ENCODE measurements at regions not wholly inside any gene's neighbourhood (a gene's known extent, or its start where the extent isn't known, plus 50 kb on each side); places are given as distances from the start of the nearest gene placed in this dataset.

DNA sequence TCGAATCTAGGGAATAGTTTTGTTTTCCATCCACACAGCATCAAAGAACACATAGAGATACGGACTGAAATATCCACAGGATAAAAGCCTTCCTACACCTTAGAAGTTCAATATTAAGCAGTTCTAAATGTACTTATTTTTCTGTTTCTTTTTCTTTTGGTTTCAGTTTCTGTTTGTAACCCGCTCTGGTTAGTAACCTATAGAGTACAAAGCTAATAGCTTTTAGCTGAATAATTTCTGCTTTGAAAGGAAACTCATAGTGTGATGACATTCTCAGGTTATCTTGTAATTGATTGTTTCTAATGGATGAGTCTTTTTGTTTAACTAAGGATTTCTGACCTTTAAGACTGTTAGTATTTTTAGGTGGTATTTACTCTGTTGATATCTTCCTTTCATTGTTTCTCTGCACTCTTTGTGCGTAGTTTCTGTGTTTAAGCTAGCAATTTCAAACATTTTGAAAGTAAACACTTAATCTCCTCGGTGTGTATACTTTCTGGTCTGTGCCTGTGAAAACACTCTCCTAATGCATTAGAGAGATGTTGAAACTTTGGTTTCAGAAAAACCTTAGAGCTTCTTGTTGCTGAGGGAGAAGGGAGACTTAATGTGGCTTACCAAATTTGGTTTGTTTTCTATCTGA, 385.5 kb downstream of the HDGFL1 start:
- H3K27ac Mint-ChIP-seq (ENCODE audit: unreplicated experiment) = no peak overlapping the region
- no peak for DNase-seq
- no peaks in the 10 kb centered on the region for H3K36me3 Mint-ChIP-seq (ENCODE audit: unreplicated experiment)
- TF ChIP-seq, protein P1, sequence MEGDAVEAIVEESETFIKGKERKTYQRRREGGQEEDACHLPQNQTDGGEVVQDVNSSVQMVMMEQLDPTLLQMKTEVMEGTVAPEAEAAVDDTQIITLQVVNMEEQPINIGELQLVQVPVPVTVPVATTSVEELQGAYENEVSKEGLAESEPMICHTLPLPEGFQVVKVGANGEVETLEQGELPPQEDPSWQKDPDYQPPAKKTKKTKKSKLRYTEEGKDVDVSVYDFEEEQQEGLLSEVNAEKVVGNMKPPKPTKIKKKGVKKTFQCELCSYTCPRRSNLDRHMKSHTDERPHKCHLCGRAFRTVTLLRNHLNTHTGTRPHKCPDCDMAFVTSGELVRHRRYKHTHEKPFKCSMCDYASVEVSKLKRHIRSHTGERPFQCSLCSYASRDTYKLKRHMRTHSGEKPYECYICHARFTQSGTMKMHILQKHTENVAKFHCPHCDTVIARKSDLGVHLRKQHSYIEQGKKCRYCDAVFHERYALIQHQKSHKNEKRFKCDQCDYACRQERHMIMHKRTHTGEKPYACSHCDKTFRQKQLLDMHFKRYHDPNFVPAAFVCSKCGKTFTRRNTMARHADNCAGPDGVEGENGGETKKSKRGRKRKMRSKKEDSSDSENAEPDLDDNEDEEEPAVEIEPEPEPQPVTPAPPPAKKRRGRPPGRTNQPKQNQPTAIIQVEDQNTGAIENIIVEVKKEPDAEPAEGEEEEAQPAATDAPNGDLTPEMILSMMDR (IDR thresholded peaks at IDR 0.05; ENCODE audit: partially characterized antibody, unreplicated experiment) = no peak
- no peaks in the 10 kb centered on the region for H3K27me3 Mint-ChIP-seq (ENCODE audit: unreplicated experiment)
- no peaks in the 10 kb centered on the region for H3K9me3 Mint-ChIP-seq (ENCODE audit: unreplicated experiment)
- H3K4me3 Mint-ChIP-seq (ENCODE audit: unreplicated experiment) = no peak overlapping the region
- peaks cover 8% of the 10 kb centered on the region for H3K4me1 Mint-ChIP-seq (ENCODE audit: low read depth, unreplicated experiment)

GRCh38 chr6:22956029-22956681, 386.8 kb downstream of the HDGFL1 start:
- H3K27ac Mint-ChIP-seq (ENCODE audit: unreplicated experiment) = no peak overlapping the region
- H3K4me3 Mint-ChIP-seq (ENCODE audit: unreplicated experiment) = no peak overlapping the region
- H3K4me1 Mint-ChIP-seq (ENCODE audit: low read depth, unreplicated experiment) = peaks cover 8% of the 10 kb centered on the region
- H3K27me3 Mint-ChIP-seq (ENCODE audit: unreplicated experiment) = no peaks in the 10 kb centered on the region
- no peaks in the 10 kb centered on the region for H3K36me3 Mint-ChIP-seq (ENCODE audit: unreplicated experiment)
- no peak for DNase-seq
- H3K9me3 Mint-ChIP-seq (ENCODE audit: unreplicated experiment) = no peaks in the 10 kb centered on the region
- TF ChIP-seq, protein P1 (IDR thresholded peaks at IDR 0.05; ENCODE audit: partially characterized antibody, unreplicated experiment) = no peak

GRCh38 chr6:22958677-22959076, 389.3 kb downstream of the HDGFL1 start:
- H3K4me3 Mint-ChIP-seq (ENCODE audit: unreplicated experiment) = no peak overlapping the region
- no peaks in the 10 kb centered on the region for H3K9me3 Mint-ChIP-seq (ENCODE audit: unreplicated experiment)
- no peaks in the 10 kb centered on the region for H3K27me3 Mint-ChIP-seq (ENCODE audit: unreplicated experiment)
- no peak for DNase-seq
- no peaks in the 10 kb centered on the region for H3K36me3 Mint-ChIP-seq (ENCODE audit: unreplicated experiment)
- no peak overlapping the region for H3K27ac Mint-ChIP-seq (ENCODE audit: unreplicated experiment)
- peaks cover 8% of the 10 kb centered on the region for H3K4me1 Mint-ChIP-seq (ENCODE audit: low read depth, unreplicated experiment)
- TF ChIP-seq, protein P1 (IDR thresholded peaks at IDR 0.05; ENCODE audit: partially characterized antibody, unreplicated experiment) = no peak

GRCh38 chr6:22959571-22959970, 390.2 kb downstream of the HDGFL1 start:
- Mint-ChIP-seq H3K27me3 (ENCODE audit: unreplicated experiment) (no peaks in the 10 kb centered on the region), H3K9me3 (ENCODE audit: unreplicated experiment) (no peaks in the 10 kb centered on the region), H3K4me3 (ENCODE audit: unreplicated experiment) (no peak overlapping the region), H3K36me3 (ENCODE audit: unreplicated experiment) (no peaks in the 10 kb centered on the region), H3K4me1 (ENCODE audit: low read depth, unreplicated experiment) (peaks cover 8% of the 10 kb centered on the region), H3K27ac (ENCODE audit: unreplicated experiment) (no peak overlapping the region)
- no peak for DNase-seq
- TF ChIP-seq, protein P1 (IDR thresholded peaks at IDR 0.05; ENCODE audit: partially characterized antibody, unreplicated experiment) = no peak

DNA sequence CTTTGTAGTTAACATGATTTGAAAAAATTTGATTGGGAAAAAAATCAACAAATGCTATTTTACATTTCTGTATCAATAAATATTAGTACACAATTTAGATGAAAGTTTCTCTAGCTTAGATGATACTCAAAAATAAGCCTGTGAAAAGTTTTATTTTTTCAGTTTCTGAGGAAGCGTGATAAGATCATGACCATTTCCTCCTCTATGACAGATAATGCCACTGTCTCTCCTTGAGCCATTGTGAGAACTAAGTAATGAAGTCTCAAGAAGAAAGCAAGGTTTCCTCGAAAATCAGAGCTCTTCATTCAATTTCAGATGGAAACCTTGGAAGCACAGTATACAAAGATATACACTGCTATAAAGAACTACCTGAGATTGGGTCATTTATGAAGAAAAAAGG, 395.0 kb downstream of the HDGFL1 start:
- Mint-ChIP-seq H3K4me3 (ENCODE audit: unreplicated experiment) (no peak overlapping the region), H3K9me3 (ENCODE audit: unreplicated experiment) (no peaks in the 10 kb centered on the region), H3K27ac (ENCODE audit: unreplicated experiment) (no peak overlapping the region), H3K36me3 (ENCODE audit: unreplicated experiment) (no peaks in the 10 kb centered on the region), H3K4me1 (ENCODE audit: low read depth, unreplicated experiment) (peaks cover 11% of the 10 kb centered on the region), H3K27me3 (ENCODE audit: unreplicated experiment) (no peaks in the 10 kb centered on the region)
- no peak for DNase-seq
- TF ChIP-seq, protein P1 (IDR thresholded peaks at IDR 0.05; ENCODE audit: partially characterized antibody, unreplicated experiment) = no peak
